Activated T-cell treated with anti-CD3 and anti-CD28 coated beads, Interleukin-2, amount 50 U/mL, for 72 hours (primary cell): ENCODE measurements at regions not wholly inside any gene's neighbourhood (a gene's known extent, or its start where the extent isn't known, plus 50 kb on each side); places are given as distances from the start of the nearest gene placed in this dataset.
A peak's percentile ranks its signal among the peaks of the same experiment; 100 is the strongest.

ENCODE experiments used
- ATAC-seq, 2 donors: fragments of 150-1000 bp; cut with Tn5 transposase; replicated peaks in 1 of 2; 2 replicates each; pipeline ENCODE4 v1.10.0; 2021; ENCODE audit warnings: moderate library complexity in 2 of 2, mild to moderate bottlenecking in 1 of 2
- DNase-seq, 2 donors: peaks; one replicate each; pipeline ENCODE4 v3.0.0; 2021 to 2022; ENCODE audit warnings: mixed read lengths in 1 of 2
- H3K27ac Mint-ChIP-seq: one replicate; pipeline ENCODE4 v1.8.0; 2022; ENCODE audit warnings: mild to moderate bottlenecking, moderate library complexity, mixed read lengths
- H3K27me3 Mint-ChIP-seq: one replicate; pipeline ENCODE4 v1.8.0; 2022; ENCODE audit warnings: low read depth, mixed read lengths
- H3K36me3 Mint-ChIP-seq, 2 donors: one replicate each; pipeline ENCODE4 v1.8.0; 2022; ENCODE audit warnings: mixed read lengths in 2 of 2, mild to moderate bottlenecking in 1 of 2; ENCODE audit not compliant: insufficient read depth in 2 of 2
- H3K4me1 Mint-ChIP-seq: one replicate; pipeline ENCODE4 v1.8.0; 2022; ENCODE audit warnings: low read depth, mixed read lengths
- H3K4me3 Mint-ChIP-seq, 2 donors: one replicate each; pipeline ENCODE4 v1.8.0; 2022; ENCODE audit warnings: mild to moderate bottlenecking in 2 of 2, mixed read lengths in 2 of 2, moderate library complexity in 2 of 2
- H3K9me3 Mint-ChIP-seq, 2 donors: one replicate each; pipeline ENCODE4 v1.8.0; 2022; ENCODE audit warnings: mixed read lengths in 2 of 2

DNA sequence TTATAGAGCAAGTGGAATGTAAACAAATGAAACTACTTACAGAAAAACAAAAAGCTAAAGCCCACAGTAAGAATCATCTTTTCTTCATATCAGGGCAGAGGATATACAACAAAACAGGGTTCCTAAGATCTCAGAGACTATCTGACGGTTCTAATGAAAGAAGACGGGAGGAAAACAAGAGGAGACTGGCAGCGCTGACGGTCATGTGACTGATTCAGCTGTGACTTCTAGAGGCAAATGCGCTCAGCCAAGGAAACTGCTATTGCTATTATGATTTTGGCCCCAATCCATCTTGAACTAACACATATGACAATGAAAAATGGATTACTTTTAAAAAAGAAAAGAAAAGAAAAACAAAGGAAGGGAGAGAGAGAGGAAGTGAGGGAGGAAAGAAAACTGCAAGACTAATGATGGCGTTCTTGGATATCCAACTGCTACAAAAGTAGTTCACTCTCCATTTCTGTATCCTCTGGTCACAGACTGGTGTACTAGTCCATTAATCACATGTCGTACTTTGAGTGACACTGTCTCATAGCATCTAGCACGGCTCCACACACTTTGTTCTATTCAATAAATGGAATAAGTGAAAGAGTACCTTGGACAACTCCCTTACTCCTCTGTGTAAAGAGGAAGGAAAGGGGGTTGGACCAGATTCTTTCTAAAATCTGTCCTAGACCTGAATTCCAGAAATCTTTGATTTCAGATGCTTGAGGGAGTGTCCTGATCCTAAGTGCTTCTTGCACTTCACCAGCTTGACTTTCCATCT lies 119.3 kb downstream of the DAD1 start:
- H3K27me3 Mint-ChIP-seq = no peaks in the 10 kb centered on the region
- no peaks in the 10 kb centered on the region for H3K4me1 Mint-ChIP-seq
- H3K36me3 Mint-ChIP-seq = no peaks in the 10 kb centered on the region
- no peaks in the 10 kb centered on the region for H3K9me3 Mint-ChIP-seq
- DNase-seq = no peak
- no peak for ATAC-seq
- peak overlapping the region; percentile 65 to 77 for H3K4me3 Mint-ChIP-seq
- H3K27ac Mint-ChIP-seq = peak overlapping the region; percentile 42

DNA sequence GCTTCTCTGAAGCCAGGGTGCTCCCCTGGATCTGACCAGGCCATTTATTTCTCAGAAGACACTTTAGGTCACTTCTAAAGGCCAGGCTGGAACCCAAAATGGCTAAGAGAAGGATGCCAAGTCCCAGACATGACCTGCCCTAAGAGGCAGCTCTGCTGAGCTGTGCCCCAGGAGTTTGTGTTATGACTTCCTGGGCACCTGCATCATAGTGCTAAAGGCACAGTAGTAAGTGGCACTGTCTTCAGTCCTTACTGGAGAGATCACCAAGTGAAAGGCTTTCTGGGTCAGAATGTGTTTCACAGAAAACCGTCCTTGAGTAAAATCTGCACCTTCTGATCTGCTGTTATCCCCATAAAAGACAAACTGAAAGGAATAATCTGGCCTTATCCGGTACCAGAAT lies 120.2 kb downstream of the DAD1 start:
- Mint-ChIP-seq H3K4me1 (no peaks in the 10 kb centered on the region), H3K27me3 (no peaks in the 10 kb centered on the region), H3K36me3 (no peaks in the 10 kb centered on the region), H3K27ac (no peak overlapping the region), H3K9me3 (no peaks in the 10 kb centered on the region), H3K4me3 (peak overlapping the region in 1 of 2 donors; percentile 77)
- DNase-seq = no peak
- ATAC-seq = peak in 1 of 2 donors; percentile 30

DNA sequence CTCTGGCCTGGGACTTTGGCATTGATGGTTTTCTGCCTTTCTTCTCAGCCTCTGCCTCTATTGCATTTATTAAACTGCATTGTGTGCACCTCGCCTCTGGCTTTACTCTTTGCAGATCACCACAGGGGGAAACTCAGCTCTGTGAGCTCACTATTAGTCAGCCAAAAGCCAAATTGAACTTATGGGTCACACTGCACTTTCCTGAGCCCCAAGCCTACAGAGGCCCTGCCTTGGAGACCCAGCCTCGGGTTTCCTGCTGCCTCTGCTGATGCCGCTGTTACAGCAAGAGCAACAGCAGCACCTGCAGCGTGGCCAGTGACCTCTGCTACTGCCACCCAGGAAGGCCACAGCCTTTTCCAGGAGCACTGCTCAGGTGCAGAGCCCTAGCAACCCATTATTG lies 122.5 kb downstream of the DAD1 start:
- Mint-ChIP-seq H3K4me3 (no peak overlapping the region), H3K36me3 (no peaks in the 10 kb centered on the region), H3K4me1 (no peaks in the 10 kb centered on the region), H3K27me3 (no peaks in the 10 kb centered on the region), H3K9me3 (no peaks in the 10 kb centered on the region), H3K27ac (no peak overlapping the region)
- peak; percentile 41 to 53 for ATAC-seq
- no peak for DNase-seq

DNA sequence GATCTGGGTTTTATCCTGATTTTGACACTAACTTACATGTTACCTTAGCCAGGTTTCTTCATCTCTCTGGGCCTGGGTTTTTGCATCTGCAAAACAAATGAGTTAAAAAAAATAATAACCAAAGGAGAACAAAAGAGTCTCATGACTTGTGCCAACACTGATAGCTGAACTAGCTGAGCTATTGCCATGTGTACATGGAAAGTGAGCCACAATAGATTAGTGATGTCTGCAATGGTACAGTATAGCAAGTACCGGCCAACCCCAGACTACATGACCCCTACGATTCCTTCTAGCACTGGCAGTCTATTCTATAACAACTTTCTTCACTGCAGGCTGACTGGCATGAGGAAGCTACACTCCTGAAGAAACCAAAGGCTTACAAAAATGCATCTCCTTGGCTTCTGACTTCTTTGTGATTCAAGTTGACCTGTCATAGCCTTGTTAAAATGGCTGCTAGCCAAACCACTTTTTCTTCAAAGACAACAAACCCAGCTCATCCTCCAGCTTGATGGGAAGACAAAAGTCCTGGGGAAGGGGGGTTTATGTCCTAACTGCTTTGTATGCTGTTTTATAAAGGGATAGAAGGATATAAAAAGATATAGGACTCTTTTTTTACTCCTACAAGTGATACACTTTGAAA lies 123.7 kb downstream of the DAD1 start:
- no peak for ATAC-seq
- H3K27me3 Mint-ChIP-seq = no peaks in the 10 kb centered on the region
- H3K4me3 Mint-ChIP-seq = no peak overlapping the region
- no peak overlapping the region for H3K27ac Mint-ChIP-seq
- DNase-seq = no peak
- no peaks in the 10 kb centered on the region for H3K36me3 Mint-ChIP-seq
- no peaks in the 10 kb centered on the region for H3K9me3 Mint-ChIP-seq
- H3K4me1 Mint-ChIP-seq = no peaks in the 10 kb centered on the region

DNA sequence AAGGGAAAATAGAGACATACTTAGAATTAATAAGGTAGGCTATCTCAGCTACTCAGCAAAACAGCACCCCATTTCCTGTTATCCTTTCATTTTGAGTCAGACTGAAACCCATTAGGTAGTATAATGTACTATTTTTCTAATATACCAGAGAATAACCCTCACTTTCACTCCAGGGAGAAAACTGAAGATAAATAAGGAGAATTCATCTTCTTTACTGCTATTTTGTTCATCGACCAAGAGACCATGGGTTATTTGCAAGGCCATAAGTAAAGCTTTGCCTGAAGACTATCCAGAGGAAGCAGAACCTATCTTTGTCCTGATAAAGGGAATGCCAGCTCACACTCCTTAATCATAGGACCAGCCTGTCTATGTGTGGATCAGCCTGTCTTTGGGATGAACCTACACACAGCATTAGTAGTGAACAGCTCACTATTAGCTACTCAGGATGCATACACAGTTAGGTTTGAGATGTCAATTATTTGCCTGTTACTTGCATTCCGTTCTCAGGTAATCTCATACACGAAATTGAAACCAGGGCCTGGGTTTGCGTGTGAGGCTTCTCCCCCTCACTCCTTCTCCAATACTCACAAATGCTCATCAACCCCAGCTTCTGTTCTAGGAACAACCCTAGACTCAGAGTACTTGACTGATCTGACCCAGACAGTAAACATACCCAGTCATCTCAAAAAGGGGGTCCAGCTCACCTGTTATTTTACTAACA lies 124.4 kb downstream of the DAD1 start:
- H3K9me3 Mint-ChIP-seq = no peaks in the 10 kb centered on the region
- peak; percentile 51 to 61 for ATAC-seq

DNA sequence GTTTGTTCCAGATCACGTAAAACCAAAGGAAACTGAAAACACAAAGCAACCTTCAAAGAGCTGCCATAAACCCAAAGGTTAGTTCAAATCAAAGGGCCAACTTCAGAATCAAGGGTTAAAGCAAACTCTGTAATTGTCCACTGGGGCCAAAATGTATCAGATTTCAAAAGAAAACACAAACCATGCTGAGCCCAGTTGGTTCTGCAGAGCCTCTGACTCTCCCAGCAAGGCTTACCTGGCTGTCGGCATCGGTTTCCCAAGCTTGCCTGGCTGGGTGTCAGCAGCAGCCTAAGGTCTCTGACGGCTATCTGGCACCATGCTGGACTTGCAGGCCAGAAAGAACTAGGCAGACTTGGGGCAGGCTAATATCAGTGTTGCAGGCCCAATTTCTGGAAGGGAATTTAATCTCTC lies 125.3 kb downstream of the DAD1 start:
- Mint-ChIP-seq H3K4me1 (no peaks in the 10 kb centered on the region), H3K27ac (no peak overlapping the region), H3K27me3 (no peaks in the 10 kb centered on the region), H3K4me3 (peak overlapping the region in 1 of 2 donors; percentile 14), H3K36me3 (no peaks in the 10 kb centered on the region), H3K9me3 (no peaks in the 10 kb centered on the region)
- ATAC-seq = no peak
- no peak for DNase-seq

More for the DNA sequence above, 124.4 kb downstream of the DAD1 start:
- DNase-seq = no peak
- H3K36me3 Mint-ChIP-seq = no peaks in the 10 kb centered on the region
- H3K27ac Mint-ChIP-seq = no peak overlapping the region
- H3K4me1 Mint-ChIP-seq = no peaks in the 10 kb centered on the region
- H3K4me3 Mint-ChIP-seq = no peak overlapping the region
- no peaks in the 10 kb centered on the region for H3K27me3 Mint-ChIP-seq

DNA sequence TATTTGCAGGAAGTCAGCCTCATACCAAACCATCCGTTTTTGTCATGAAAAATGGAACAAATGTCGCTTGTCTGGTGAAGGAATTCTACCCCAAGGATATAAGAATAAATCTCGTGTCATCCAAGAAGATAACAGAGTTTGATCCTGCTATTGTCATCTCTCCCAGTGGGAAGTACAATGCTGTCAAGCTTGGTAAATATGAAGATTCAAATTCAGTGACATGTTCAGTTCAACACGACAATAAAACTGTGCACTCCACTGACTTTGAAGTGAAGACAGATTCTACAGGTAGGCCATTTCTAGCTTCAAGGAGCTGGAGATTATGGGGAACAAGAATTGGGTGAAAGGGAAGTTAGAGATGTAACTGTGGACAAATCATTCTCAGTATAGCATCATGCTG lies 126.1 kb downstream of the DAD1 start:
- DNase-seq (no peak), ATAC-seq (no peak)
- Mint-ChIP-seq H3K4me3 (no peak overlapping the region), H3K27me3 (no peaks in the 10 kb centered on the region), H3K4me1 (no peaks in the 10 kb centered on the region), H3K27ac (no peak overlapping the region), H3K9me3 (no peaks in the 10 kb centered on the region), H3K36me3 (no peaks in the 10 kb centered on the region)

DNA sequence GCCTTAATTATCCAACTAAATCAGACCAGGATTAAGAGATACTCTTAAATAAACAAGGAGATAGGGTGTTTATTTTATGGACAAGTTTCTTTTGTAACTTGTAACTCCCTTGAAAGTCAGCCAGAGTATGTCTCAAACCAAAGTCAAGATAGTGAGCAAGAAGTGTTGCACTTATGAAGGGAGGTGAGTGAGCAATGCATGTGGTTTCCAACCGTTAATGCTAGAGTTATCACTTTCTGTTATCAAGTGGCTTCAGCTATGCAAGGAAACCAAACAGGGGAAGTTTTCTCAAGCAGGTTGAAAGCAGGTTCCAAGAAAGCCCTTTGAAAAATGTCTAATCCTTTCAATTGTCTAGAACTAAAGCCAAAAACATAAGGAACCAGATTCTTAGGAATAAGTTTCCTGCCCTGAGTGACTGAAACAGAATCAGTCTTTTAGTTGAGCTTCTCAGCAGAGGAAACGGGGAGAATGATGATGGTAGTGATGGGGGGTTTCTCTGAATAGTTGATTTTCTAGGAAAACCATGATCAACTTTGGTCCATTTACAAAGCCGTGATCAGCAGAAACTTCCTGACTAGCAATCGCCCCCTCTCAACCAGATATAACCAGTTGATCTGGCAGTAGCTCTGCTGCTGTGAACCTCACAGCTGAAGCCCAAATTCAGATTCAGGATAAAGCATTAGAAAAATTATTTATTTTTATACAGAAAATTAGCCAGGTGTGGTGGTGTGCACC lies 128.4 kb downstream of the DAD1 start:
- Mint-ChIP-seq H3K4me3 (peak overlapping the region in 1 of 2 donors; percentile 15), H3K27me3 (no peaks in the 10 kb centered on the region), H3K9me3 (no peaks in the 10 kb centered on the region), H3K4me1 (no peaks in the 10 kb centered on the region), H3K27ac (peak overlapping the region; percentile 60), H3K36me3 (no peaks in the 10 kb centered on the region)
- ATAC-seq (peak; percentile 36 to 55), DNase-seq (no peak)

DNA sequence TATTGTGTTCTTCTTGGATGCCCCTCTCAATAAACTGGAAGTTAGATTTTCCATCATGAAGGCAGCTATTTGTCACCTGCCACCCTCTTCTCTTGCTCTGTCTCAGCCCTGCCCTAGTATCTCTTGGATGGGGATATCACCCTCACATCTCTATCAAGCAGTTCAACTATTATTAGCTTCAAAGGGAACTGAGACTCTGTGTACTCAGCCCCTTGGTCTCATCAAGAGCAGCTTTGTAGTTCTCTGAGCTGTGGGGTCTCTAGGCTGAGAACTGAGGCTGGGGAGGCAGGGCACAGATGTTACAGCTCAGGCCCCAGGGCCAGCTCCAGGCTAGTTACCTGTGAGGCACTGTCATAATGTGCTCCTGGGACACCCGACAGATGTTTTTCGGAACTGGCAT lies 130.3 kb downstream of the DAD1 start:
- Mint-ChIP-seq H3K27me3 (no peaks in the 10 kb centered on the region), H3K27ac (peak overlapping the region; percentile 46), H3K36me3 (no peaks in the 10 kb centered on the region), H3K4me1 (no peaks in the 10 kb centered on the region), H3K9me3 (no peaks in the 10 kb centered on the region), H3K4me3 (peak overlapping the region in 1 of 2 donors; percentile 22)
- DNase-seq (no peak), ATAC-seq (no peak)

DNA sequence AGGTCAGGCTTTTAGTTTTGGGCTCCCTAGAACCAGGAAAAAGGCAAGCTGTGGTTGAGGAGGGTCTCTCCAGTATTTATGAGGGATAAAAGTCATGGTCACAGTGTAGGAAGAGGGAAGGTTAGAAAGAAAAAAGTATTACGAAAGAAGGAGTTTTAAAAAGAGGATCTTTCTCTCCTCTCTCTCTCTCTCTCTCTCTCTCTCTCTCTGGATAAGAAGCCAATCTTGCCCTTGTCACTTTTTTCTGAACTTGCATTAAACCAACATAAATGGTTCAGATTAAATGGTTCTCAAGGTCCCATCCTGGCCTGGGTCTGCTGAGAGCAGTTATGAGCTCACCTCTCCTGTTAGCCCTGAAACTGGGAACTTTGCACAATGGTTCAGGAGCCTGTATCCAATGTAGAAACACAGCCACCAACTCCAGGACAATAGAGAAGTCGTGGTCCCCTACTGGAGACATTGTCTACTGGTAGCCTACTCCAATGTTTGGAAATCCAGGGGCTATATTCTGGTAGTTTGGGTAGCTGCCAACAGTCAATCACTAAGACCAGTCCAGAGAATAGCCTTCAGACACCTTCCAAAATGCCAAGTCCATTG lies 131.9 kb downstream of the DAD1 start:
- no peak for ATAC-seq
- peak overlapping the region; percentile 81 for H3K27ac Mint-ChIP-seq
- H3K9me3 Mint-ChIP-seq = no peaks in the 10 kb centered on the region
- H3K27me3 Mint-ChIP-seq = no peaks in the 10 kb centered on the region
- no peaks in the 10 kb centered on the region for H3K4me1 Mint-ChIP-seq
- H3K36me3 Mint-ChIP-seq = no peaks in the 10 kb centered on the region
- no peak for DNase-seq
- peak overlapping the region; percentile 27 to 43 for H3K4me3 Mint-ChIP-seq

DNA sequence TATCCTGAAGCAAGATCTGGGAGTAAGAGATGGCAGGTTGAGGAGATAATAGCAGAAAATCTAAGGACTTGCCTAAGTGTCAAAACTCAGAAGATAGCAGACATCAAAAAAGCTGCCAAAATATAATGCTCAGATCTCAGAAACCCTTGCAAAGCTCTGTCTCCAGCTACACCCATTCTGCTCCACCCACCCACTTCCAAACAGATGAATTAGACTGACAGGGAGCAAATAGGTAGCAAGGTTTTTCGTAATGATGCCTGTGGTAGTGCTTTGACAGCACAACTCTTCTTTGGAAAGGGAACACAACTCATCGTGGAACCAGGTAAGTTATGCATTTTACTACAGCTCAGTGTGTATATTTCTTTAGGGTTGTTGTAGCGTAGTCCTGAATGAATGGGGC lies 132.6 kb downstream of the DAD1 start:
- DNase-seq = no peak
- H3K36me3 Mint-ChIP-seq = no peaks in the 10 kb centered on the region
- ATAC-seq = no peak
- no peaks in the 10 kb centered on the region for H3K9me3 Mint-ChIP-seq
- no peak overlapping the region for H3K27ac Mint-ChIP-seq
- no peaks in the 10 kb centered on the region for H3K4me1 Mint-ChIP-seq
- H3K27me3 Mint-ChIP-seq = no peaks in the 10 kb centered on the region
- H3K4me3 Mint-ChIP-seq = no peak overlapping the region

DNA sequence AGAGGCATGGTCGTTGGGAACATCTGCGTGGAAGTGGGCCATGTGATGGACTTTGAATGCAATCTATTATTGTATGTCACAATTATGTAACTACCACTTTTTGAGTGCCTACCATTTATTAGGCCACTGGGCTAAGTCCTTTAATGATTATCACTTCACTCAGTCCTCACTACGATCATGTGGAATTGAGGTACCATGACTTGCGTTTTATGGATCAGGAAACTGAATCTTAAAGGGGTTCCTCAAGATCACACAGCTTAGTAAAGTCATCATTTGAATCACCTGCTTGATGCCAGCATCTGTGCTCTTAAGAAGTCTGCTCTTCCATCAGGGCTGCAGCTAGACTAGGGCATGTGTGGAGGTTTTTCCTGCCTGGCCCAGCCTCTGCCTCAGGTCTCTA lies 136.7 kb downstream of the DAD1 start:
- H3K4me3 Mint-ChIP-seq = peak overlapping the region; percentile 47 to 71
- no peaks in the 10 kb centered on the region for H3K9me3 Mint-ChIP-seq
- no peak for ATAC-seq

More for the DNA sequence above, 136.7 kb downstream of the DAD1 start:
- no peak for DNase-seq
- H3K27ac Mint-ChIP-seq = peak overlapping the region; percentile 60
- H3K36me3 Mint-ChIP-seq = no peaks in the 10 kb centered on the region
- no peaks in the 10 kb centered on the region for H3K27me3 Mint-ChIP-seq
- no peaks in the 10 kb centered on the region for H3K4me1 Mint-ChIP-seq
